ENCODE measurements at regions not wholly inside any gene's neighbourhood (a gene's known extent, or its start where the extent isn't known, plus 50 kb on each side); places are given as distances from the start of the nearest gene placed in this dataset.
"Not testable (repeated sequence)": the region's sequence is repeated elsewhere in the genome, so short reads cannot be mapped to it uniquely, and the experiment has no call there.

- no peaks in the 10 kb centered on the region for H3K27me3 ChIP-seq (ENCODE audit: control insufficient read depth, extremely low read depth, insufficient read depth, low read length)
- H3K4me2 ChIP-seq (ENCODE audit: control insufficient read depth, extremely low read depth, insufficient read depth, low read depth, low read length): no peak overlapping the region
- no peak overlapping the region for H3K4me3 ChIP-seq (ENCODE audit: control insufficient read depth in 2 of 3, extremely low read depth in 1 of 3, insufficient read depth in 2 of 3, low read depth in 1 of 3, low read length in 3 of 3)
- H2AFZ ChIP-seq (ENCODE audit: control insufficient read depth, low read length): no peak overlapping the region
- H3K9me3 ChIP-seq (ENCODE audit: control insufficient read depth, low read depth, low read length): no peaks in the 10 kb centered on the region
- H4K20me1 ChIP-seq (ENCODE audit: control insufficient read depth, extremely low read depth, insufficient read depth, low read length): no peaks in the 10 kb centered on the region
- H3K79me2 ChIP-seq (ENCODE audit: control insufficient read depth, insufficient read depth, low read length): no peaks in the 10 kb centered on the region
- H3K36me3 ChIP-seq (ENCODE audit: control insufficient read depth in 2 of 2, extremely low read depth in 1 of 2, insufficient read depth in 2 of 2, low read length in 2 of 2): no peaks in the 10 kb centered on the region
- no peak overlapping the region for H3K9ac ChIP-seq (ENCODE audit: control insufficient read depth, extremely low read depth, insufficient read depth, low read length)
- no peak for DNase-seq (ENCODE audit: low read depth, low spot score)
- H3K9me1 ChIP-seq (ENCODE audit: control insufficient read depth, extremely low read depth, insufficient read depth, low read length): no peaks in the 10 kb centered on the region
- no peak overlapping the region for H3K27ac ChIP-seq (ENCODE audit: control insufficient read depth, insufficient read depth, low read length)
- no peak for FAIRE-seq
- dilution Hi-C loops (cut with MboI; ENCODE audit: extremely low pct_ligation_motif_present, low sequenced_read_pairs): no loop called here
- H3K4me1 ChIP-seq (ENCODE audit: control insufficient read depth, extremely low read depth, insufficient read depth, low read length): no peaks in the 10 kb centered on the region
- no peak for TF ChIP-seq EZH2 (IDR thresholded peaks at IDR 0.05; ENCODE audit: low read length)
- no peak for TF ChIP-seq CTCF (optimal IDR thresholded peaks at IDR 0.05 in 1 of 3, IDR thresholded peaks at IDR 0.05 in 1 of 3, conservative IDR thresholded peaks at IDR 0.05 in 1 of 3; ENCODE audit: extremely low read depth in 1 of 3, insufficient read depth in 2 of 3, low read length in 3 of 3)
Measured at GRCh38 chrX:53824686-53825085, 138.2 kb upstream of the HUWE1 start.

- DNase-seq (ENCODE audit: low read depth, low spot score); H3K79me2 ChIP-seq (ENCODE audit: control insufficient read depth, insufficient read depth, low read length); H3K4me3 ChIP-seq (ENCODE audit: control insufficient read depth in 2 of 3, extremely low read depth in 1 of 3, insufficient read depth in 2 of 3, low read depth in 1 of 3, low read length in 3 of 3); H3K4me2 ChIP-seq (ENCODE audit: control insufficient read depth, extremely low read depth, insufficient read depth, low read depth, low read length); H3K4me1 ChIP-seq (ENCODE audit: control insufficient read depth, extremely low read depth, insufficient read depth, low read length); H3K27me3 ChIP-seq (ENCODE audit: control insufficient read depth, extremely low read depth, insufficient read depth, low read length); H2AFZ ChIP-seq (ENCODE audit: control insufficient read depth, low read length); H4K20me1 ChIP-seq (ENCODE audit: control insufficient read depth, extremely low read depth, insufficient read depth, low read length); H3K27ac ChIP-seq (ENCODE audit: control insufficient read depth, insufficient read depth, low read length); dilution Hi-C loops (cut with MboI; ENCODE audit: extremely low pct_ligation_motif_present, low sequenced_read_pairs); H3K9ac ChIP-seq (ENCODE audit: control insufficient read depth, extremely low read depth, insufficient read depth, low read length); H3K9me3 ChIP-seq (ENCODE audit: control insufficient read depth, low read depth, low read length); H3K36me3 ChIP-seq (ENCODE audit: control insufficient read depth in 2 of 2, extremely low read depth in 1 of 2, insufficient read depth in 2 of 2, low read length in 2 of 2); FAIRE-seq; H3K9me1 ChIP-seq (ENCODE audit: control insufficient read depth, extremely low read depth, insufficient read depth, low read length): not testable (repeated sequence)
Measured at GRCh38 chrX:53818115-53818514, 131.6 kb upstream of the HUWE1 start.

GRCh38 chrX:53817548-53817947 lies 131.0 kb upstream of the HUWE1 start:
- H3K9ac ChIP-seq (ENCODE audit: control insufficient read depth, extremely low read depth, insufficient read depth, low read length): no peak overlapping the region
- dilution Hi-C loops (cut with MboI; ENCODE audit: extremely low pct_ligation_motif_present, low sequenced_read_pairs): no loop called here
- H3K27me3 ChIP-seq (ENCODE audit: control insufficient read depth, extremely low read depth, insufficient read depth, low read length): no peaks in the 10 kb centered on the region
- TF ChIP-seq EZH2 (IDR thresholded peaks at IDR 0.05; ENCODE audit: low read length): no peak
- TF ChIP-seq CTCF (optimal IDR thresholded peaks at IDR 0.05 in 1 of 3, IDR thresholded peaks at IDR 0.05 in 1 of 3, conservative IDR thresholded peaks at IDR 0.05 in 1 of 3; ENCODE audit: extremely low read depth in 1 of 3, insufficient read depth in 2 of 3, low read length in 3 of 3): no peak
- no peaks in the 10 kb centered on the region for H3K36me3 ChIP-seq (ENCODE audit: control insufficient read depth in 2 of 2, extremely low read depth in 1 of 2, insufficient read depth in 2 of 2, low read length in 2 of 2)
- no peaks in the 10 kb centered on the region for H4K20me1 ChIP-seq (ENCODE audit: control insufficient read depth, extremely low read depth, insufficient read depth, low read length)
- no peak overlapping the region for H3K27ac ChIP-seq (ENCODE audit: control insufficient read depth, insufficient read depth, low read length)
- H3K79me2 ChIP-seq (ENCODE audit: control insufficient read depth, insufficient read depth, low read length): no peaks in the 10 kb centered on the region
- H3K4me2 ChIP-seq (ENCODE audit: control insufficient read depth, extremely low read depth, insufficient read depth, low read depth, low read length): no peak overlapping the region
- no peaks in the 10 kb centered on the region for H3K9me1 ChIP-seq (ENCODE audit: control insufficient read depth, extremely low read depth, insufficient read depth, low read length)
- FAIRE-seq: no peak
- no peak overlapping the region for H3K4me3 ChIP-seq (ENCODE audit: control insufficient read depth in 2 of 3, extremely low read depth in 1 of 3, insufficient read depth in 2 of 3, low read depth in 1 of 3, low read length in 3 of 3)
- no peak overlapping the region for H2AFZ ChIP-seq (ENCODE audit: control insufficient read depth, low read length)
- no peaks in the 10 kb centered on the region for H3K4me1 ChIP-seq (ENCODE audit: control insufficient read depth, extremely low read depth, insufficient read depth, low read length)
- no peak for DNase-seq (ENCODE audit: low read depth, low spot score)
- H3K9me3 ChIP-seq (ENCODE audit: control insufficient read depth, low read depth, low read length): no peaks in the 10 kb centered on the region

All from keratinocyte (primary cell).